Sigmoid colon (tissue), 6 donors: ENCODE measurements at regions not wholly inside any gene's neighbourhood (a gene's known extent, or its start where the extent isn't known, plus 50 kb on each side); places are given as distances from the start of the nearest gene placed in this dataset.

Source experiments
- DNase-seq: peaks from one replicate; pipeline ENCODE4 v3.0.0-alpha.2; 2019
- H3K27ac ChIP-seq, 4 donors: fragments of 200-600 bp; sonication (generic); one replicate each; pipeline ENCODE4 v1.5.1; 2016 to 2019; ENCODE audit warnings: mild to moderate bottlenecking in 1 of 4
- H3K27me3 ChIP-seq, 3 donors: fragments of 200-600 bp; sonication (generic); one replicate each; pipeline ENCODE4 v1.5.1; 2019; ENCODE audit warnings: mild to moderate bottlenecking in 1 of 3
- H3K36me3 ChIP-seq, 4 donors: fragments of 200-600 bp; sonication (generic); one replicate each; pipeline ENCODE4 v1.5.1; 2016 to 2019
- H3K4me1 ChIP-seq, 4 donors: fragments of 200-600 bp; sonication (generic); one replicate each; pipeline ENCODE4 v1.5.1; 2017 to 2019
- H3K4me3 ChIP-seq, 4 donors: fragments of 200-600 bp; sonication (generic); one replicate each; pipeline ENCODE4 v1.5.1; 2017 to 2019; ENCODE audit warnings: mild to moderate bottlenecking in 2 of 4, moderate library complexity in 1 of 4
- H3K9me3 ChIP-seq, 4 donors: fragments of 200-600 bp in 3 of 4; sonication (generic) in 3 of 4; one replicate each; pipeline versions ENCODE4 v1.5.1 to v1.6.1; 2013 to 2019
- CTCF ChIP-seq, 4 experiments: fragments of 450-650 bp in 3 of 4; fragments of 200-600 bp in 1 of 4; IDR thresholded peaks; one replicate each; pipeline ENCODE4 v1.5.1; 2016 to 2019; ENCODE audit warnings: antibody characterized with exemption in 4 of 4, mild to moderate bottlenecking in 3 of 4, moderate library complexity in 2 of 4
- EP300 ChIP-seq, 4 donors: sonication (generic); formaldehyde crosslinking; IDR thresholded peaks; one replicate each; pipeline ENCODE4 v1.6.1; 2017; ENCODE audit warnings: antibody characterized with exemption in 4 of 4
- POLR2A ChIP-seq, 2 donors: fragments of 450-650 bp; IDR thresholded peaks; one replicate each; pipeline ENCODE4 v1.6.1; 2016; ENCODE audit warnings: antibody characterized with exemption in 2 of 2, mild to moderate bottlenecking in 2 of 2, moderate library complexity in 2 of 2
- POLR2AphosphoS5 ChIP-seq, 4 donors: sonication (generic); formaldehyde crosslinking; IDR thresholded peaks; one replicate each; pipeline ENCODE4 v1.6.1; 2017; ENCODE audit warnings: antibody characterized with exemption in 4 of 4
- WGBS, 2 donors: extraction: QIAGEN DNeasy Blood & Tissue Kit; methylation state at CpG; one replicate each; pipeline ENCODE4 v1.1.7; 2013; 5-methylcytosine and 5-hydroxymethylcytosine counted together
- intact Hi-C: fragments of 100-400 bp; cut with DNase I; formaldehyde crosslinking; loops from one replicate; pipeline ENCODE4 v1.15.1; 2023
- donor health status: healthy with polysubstance abuse.
- donor health status: healthy.

GRCh38 chr7:41917-42565 lies 150.3 kb upstream of the FAM20C start:
- intact Hi-C loops: no loop called here
- TF ChIP-seq EP300 (IDR thresholded peaks at IDR 0.05) (no peak), POLR2AphosphoS5 (IDR thresholded peaks at IDR 0.05) (no peak), POLR2A (IDR thresholded peaks at IDR 0.05) (no peak), CTCF (IDR thresholded peaks at IDR 0.05) (no peak)
- WGBS, 2 donors: 64 to 77% methylated on average over 10 of the region's 10 CpGs
- H3K27me3 ChIP-seq: peaks cover 0 to 19% (median 0%) of the 10 kb centered on the region in 3 donors
- H3K4me3 ChIP-seq: no peak overlapping the region
- no peak for DNase-seq
- H3K27ac ChIP-seq: no peak overlapping the region
- no peaks in the 10 kb centered on the region for H3K9me3 ChIP-seq
- no peaks in the 10 kb centered on the region for H3K4me1 ChIP-seq
- no peaks in the 10 kb centered on the region for H3K36me3 ChIP-seq

GRCh38 chr7:43791-44540 lies 148.4 kb upstream of the FAM20C start:
- TF ChIP-seq POLR2AphosphoS5 (IDR thresholded peaks at IDR 0.05) (no peak), EP300 (IDR thresholded peaks at IDR 0.05) (no peak), POLR2A (IDR thresholded peaks at IDR 0.05) (no peak), CTCF (IDR thresholded peaks at IDR 0.05) (no peak)
- Histone ChIP-seq H3K36me3 (no peaks in the 10 kb centered on the region), H3K9me3 (no peaks in the 10 kb centered on the region), H3K4me3 (no peak overlapping the region), H3K27me3 (peaks cover 0 to 19% (median 0%) of the 10 kb centered on the region in 3 donors), H3K27ac (no peak overlapping the region), H3K4me1 (no peaks in the 10 kb centered on the region)
- intact Hi-C loops: no loop called here
- DNase-seq: no peak
- WGBS, 2 donors: 91% methylated on average over 14 of the region's 14 CpGs

- Histone ChIP-seq H3K4me3 (no peak overlapping the region), H3K36me3 (no peaks in the 10 kb centered on the region), H3K27ac (no peak overlapping the region), H3K4me1 (no peaks in the 10 kb centered on the region), H3K9me3 (no peaks in the 10 kb centered on the region), H3K27me3 (peaks cover 0 to 19% (median 0%) of the 10 kb centered on the region in 3 donors)
- TF ChIP-seq EP300 (IDR thresholded peaks at IDR 0.05) (no peak), POLR2A (IDR thresholded peaks at IDR 0.05) (no peak), POLR2AphosphoS5 (IDR thresholded peaks at IDR 0.05) (no peak), CTCF (IDR thresholded peaks at IDR 0.05) (no peak)
- DNase-seq: no peak
- intact Hi-C loops: no loop called here
- 87 to 88% methylated on average over 12 of the region's 12 CpGs for WGBS, 2 donors
Observed at GRCh38 chr7:44541-44896, 147.9 kb upstream of the FAM20C start.

GRCh38 chr7:45106-46090 lies 147.0 kb upstream of the FAM20C start:
- WGBS, 2 donors: 75 to 81% methylated on average over 14 of the region's 14 CpGs
- TF ChIP-seq POLR2A (IDR thresholded peaks at IDR 0.05) (no peak), EP300 (IDR thresholded peaks at IDR 0.05) (no peak), POLR2AphosphoS5 (IDR thresholded peaks at IDR 0.05) (no peak), CTCF (IDR thresholded peaks at IDR 0.05) (no peak)
- no peak overlapping the region for H3K27ac ChIP-seq
- intact Hi-C loops: no loop called here
- no peak for DNase-seq
- H3K9me3 ChIP-seq: no peaks in the 10 kb centered on the region
- H3K4me1 ChIP-seq: no peaks in the 10 kb centered on the region
- peaks cover 0 to 19% (median 0%) of the 10 kb centered on the region in 3 donors for H3K27me3 ChIP-seq
- no peaks in the 10 kb centered on the region for H3K36me3 ChIP-seq
- no peak overlapping the region for H3K4me3 ChIP-seq
